LoVo (cell line): ENCODE measurements at regions not wholly inside any gene's neighbourhood (a gene's known extent, or its start where the extent isn't known, plus 50 kb on each side); places are given as distances from the start of the nearest gene placed in this dataset.
"Not testable (repeated sequence)": the region's sequence is repeated elsewhere in the genome, so short reads cannot be mapped to it uniquely, and the experiment has no call there.

Experiments used
- DNase-seq: peaks from one replicate; pipeline ENCODE4 v3.0.0-alpha.2; 2016; ENCODE audit warnings: low spot score

GRCh38 chr15:20368974-20369373 lies 172.6 kb downstream of the GOLGA6L6 start:
- DNase-seq, result no peak

- DNase-seq, result no peak
These were observed 174.5 kb downstream of the GOLGA6L6 start for GRCh38 chr15:20367093-20367492.

- not testable (repeated sequence) for DNase-seq
These were observed 178.0 kb downstream of the GOLGA6L6 start for GRCh38 chr15:20363591-20363990.

GRCh38 chr15:20361091-20361490 lies 180.5 kb downstream of the GOLGA6L6 start:
- DNase-seq, result no peak

- no peak for DNase-seq
These were observed 182.7 kb downstream of the GOLGA6L6 start for GRCh38 chr15:20358779-20359414.

GRCh38 chr15:20358066-20358778 lies 183.4 kb downstream of the GOLGA6L6 start:
- no peak for DNase-seq

- no peak for DNase-seq
These were observed 184.0 kb downstream of the GOLGA6L6 start for GRCh38 chr15:20357481-20358065.

GRCh38 chr15:20356911-20357480 lies 184.6 kb downstream of the GOLGA6L6 start:
- no peak for DNase-seq

GRCh38 chr15:20356444-20356910 lies 185.1 kb downstream of the GOLGA6L6 start:
- peak; percentile 83 for DNase-seq

GRCh38 chr15:20355256-20355868 lies 186.2 kb downstream of the GOLGA6L6 start:
- no peak for DNase-seq

GRCh38 chr15:20354884-20355223 lies 186.7 kb downstream of the GOLGA6L6 start:
- not testable (repeated sequence) for DNase-seq

- no peak for DNase-seq
These were observed 187.4 kb downstream of the GOLGA6L6 start for GRCh38 chr15:20353966-20354883.

- no peak for DNase-seq
These were observed 189.1 kb downstream of the GOLGA6L6 start for GRCh38 chr15:20352241-20353200.

GRCh38 chr15:20351448-20351971 lies 190.1 kb downstream of the GOLGA6L6 start:
- DNase-seq, result no peak

GRCh38 chr15:20349774-20350498 lies 191.7 kb downstream of the GOLGA6L6 start:
- DNase-seq, result no peak

- no peak for DNase-seq
These were observed 192.5 kb downstream of the GOLGA6L6 start for GRCh38 chr15:20348900-20349773.

- DNase-seq, result no peak
These were observed 193.2 kb downstream of the GOLGA6L6 start for GRCh38 chr15:20348291-20348899.
